HG02852 (cell line): ENCODE measurements at regions not wholly inside any gene's neighbourhood (a gene's known extent, or its start where the extent isn't known, plus 50 kb on each side); places are given as distances from the start of the nearest gene placed in this dataset.

Experiments
- ATAC-seq: cut with Tn5 transposase; IDR thresholded peaks from one replicate; pipeline ENCODE4 v1.9.1; 2021; ENCODE audit warnings: mild to moderate bottlenecking, moderate library complexity; ENCODE audit not compliant: unreplicated experiment

GRCh38 chr6:84361372-84362192 is 134.1 kb upstream of the CEP162 start:
- ATAC-seq, result no peak

- ATAC-seq, result no peak
Observed at GRCh38 chr6:84360039-84360438, 132.6 kb upstream of the CEP162 start.

DNA sequence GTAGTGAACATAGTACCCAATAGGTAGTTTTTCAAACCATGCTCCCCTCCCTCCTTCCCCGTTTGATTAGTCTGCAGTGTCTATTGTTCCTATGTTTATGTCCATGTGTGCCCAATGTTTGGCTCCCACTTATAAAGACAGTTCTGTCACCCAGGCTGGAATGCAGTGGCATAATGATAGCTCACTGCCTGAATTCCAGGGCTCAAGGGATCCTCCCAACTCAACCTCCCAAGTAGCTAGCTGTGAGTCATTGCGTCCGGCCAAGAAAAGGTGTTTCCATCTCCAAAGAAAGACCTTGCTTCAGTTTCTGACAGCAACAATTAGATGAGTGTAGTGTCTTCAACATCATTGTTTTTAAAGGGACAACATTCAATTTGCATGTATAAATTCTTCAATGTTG is 131.1 kb upstream of the CEP162 start:
- ATAC-seq, result no peak

DNA sequence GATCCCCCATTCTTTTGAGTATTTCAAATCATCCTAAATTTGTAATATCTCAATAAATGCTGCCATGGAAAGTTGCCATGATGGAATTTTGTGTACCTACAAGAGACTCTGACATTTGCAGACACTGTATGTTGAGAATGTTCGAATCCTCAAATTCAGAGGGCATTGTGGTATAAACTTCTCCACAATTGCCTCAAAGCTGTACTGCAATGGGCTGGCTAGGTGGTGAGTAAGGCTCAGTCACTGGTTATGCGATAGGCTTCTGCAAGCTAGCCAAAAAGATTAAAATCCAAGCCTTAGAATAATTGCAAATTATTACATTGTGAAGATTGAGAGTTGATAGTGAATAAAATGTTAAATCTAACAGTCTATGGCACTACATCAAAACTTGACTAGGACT is 130.2 kb upstream of the CEP162 start:
- no peak for ATAC-seq

DNA sequence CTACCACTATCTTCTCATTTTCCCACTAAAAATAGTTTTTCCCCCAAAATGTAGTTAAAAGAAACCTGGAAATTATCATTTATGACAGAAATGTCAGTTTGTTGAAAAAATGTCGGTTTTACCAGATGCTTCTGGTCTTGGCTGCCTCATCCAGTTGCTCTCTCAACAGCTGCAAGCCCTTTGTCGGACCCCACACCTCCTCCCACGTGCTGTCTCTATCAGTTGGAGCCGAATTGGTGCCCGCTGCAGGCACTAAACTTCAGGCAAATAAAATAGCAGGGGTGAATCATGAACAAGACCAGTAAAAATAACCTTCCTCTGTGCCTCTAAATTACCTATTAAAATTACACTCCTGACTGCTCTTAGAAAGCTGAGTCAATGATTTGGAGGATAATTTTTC is 129.5 kb upstream of the CEP162 start:
- no peak for ATAC-seq

DNA sequence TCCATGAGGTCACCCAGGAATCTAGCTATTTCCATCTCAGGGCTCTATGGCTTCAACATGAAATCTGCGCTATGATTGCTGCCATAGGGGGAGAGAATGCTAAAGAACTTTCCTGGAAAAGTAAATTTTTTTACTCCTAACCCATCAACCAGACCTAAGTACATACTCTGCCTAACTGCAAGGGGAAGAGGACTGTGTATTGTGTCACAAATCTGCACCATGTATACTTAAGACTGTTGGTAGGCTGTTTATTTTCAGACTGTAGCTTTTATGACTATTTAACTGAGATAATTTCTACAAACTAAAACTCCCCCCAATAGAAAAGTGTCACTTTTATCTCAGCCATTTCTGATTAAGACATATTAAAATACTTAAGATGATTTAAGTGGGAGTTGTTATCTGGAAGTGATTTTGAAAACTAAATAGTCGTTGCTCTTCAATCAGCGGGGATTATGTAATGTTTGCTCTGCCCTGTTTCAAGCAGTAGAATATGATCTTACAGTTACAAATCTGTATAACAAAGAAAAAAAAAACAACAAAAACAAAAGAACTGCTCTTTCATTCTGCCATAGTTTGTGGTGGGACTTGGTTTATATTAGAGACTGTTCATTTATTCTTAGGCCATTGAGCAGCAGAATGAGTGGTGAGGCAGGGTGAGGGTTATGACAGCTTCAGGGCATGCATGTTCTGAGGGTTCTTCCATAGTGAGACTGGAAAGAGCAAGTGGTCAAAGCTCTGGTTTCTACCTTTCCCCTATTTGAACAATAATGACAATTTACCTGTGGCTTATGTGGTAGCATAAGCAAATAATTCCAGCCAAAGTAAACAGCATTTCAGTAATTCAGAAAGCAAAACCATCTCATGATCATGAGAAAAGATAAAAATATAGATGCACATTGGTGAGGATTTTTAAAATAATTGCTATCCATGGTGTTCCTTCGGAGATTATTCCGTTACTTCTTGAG is 126.3 kb upstream of the CEP162 start:
- no peak for ATAC-seq

- ATAC-seq, result no peak
Observed at GRCh38 chr6:84350397-84350796, 123.0 kb upstream of the CEP162 start.

- ATAC-seq, result no peak
Observed at GRCh38 chr6:84349542-84349941, 122.1 kb upstream of the CEP162 start.

- no peak for ATAC-seq
Observed at GRCh38 chr6:84348801-84349200, 121.4 kb upstream of the CEP162 start.

- ATAC-seq, result no peak
Observed at GRCh38 chr6:84346372-84346771, 118.9 kb upstream of the CEP162 start.

DNA sequence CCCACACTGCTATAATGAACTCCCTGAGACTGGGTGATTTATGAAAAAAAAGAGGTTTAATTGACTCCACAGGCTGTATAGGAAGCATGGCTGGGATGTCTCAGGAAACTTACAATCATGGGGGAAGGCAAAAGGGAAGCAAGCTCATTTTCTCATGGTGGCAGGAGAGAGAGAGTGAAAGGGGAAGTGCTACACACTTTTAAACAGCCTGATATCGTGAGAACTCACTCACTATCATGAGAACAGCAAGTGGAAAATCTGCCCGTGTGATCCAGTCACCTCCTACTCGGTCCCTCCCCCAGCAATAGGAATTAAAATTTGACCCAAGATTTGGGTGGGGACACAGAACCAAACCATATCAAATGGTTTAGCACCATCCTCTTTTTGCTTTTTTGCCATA is 116.6 kb upstream of the CEP162 start:
- no peak for ATAC-seq

DNA sequence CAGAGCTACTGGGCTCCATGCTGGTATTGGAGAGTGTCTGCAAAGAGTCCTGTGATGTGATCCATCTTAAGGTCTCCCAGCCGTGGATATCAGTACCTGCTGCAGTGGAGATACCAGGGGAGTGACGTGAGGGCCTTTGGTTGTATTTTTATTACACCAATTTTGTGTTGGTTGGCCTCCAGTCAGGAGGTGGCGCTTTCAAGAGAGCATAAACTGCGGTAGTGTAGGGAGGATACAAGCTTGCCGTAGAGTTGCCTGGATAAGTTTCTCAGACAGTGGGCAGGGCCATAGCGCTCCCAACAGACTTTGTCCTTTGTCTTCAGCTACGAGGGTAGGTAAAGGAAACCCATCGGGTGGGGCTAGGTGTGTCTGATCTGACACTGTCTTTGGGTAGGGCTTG is 113.0 kb upstream of the CEP162 start:
- ATAC-seq, result no peak

- no peak for ATAC-seq
Observed at GRCh38 chr6:84333842-84334241, 106.4 kb upstream of the CEP162 start.

GRCh38 chr6:84332139-84333034 is 104.9 kb upstream of the CEP162 start:
- ATAC-seq, result peak; percentile 99

GRCh38 chr6:84330325-84330724 is 102.9 kb upstream of the CEP162 start:
- ATAC-seq, result no peak

- ATAC-seq, result no peak
Observed at GRCh38 chr6:84329516-84329915, 102.1 kb upstream of the CEP162 start.

GRCh38 chr6:84329077-84329476 is 101.6 kb upstream of the CEP162 start:
- ATAC-seq, result no peak

- no peak for ATAC-seq
Observed at GRCh38 chr6:84317463-84317862, 90.0 kb upstream of the CEP162 start.

DNA sequence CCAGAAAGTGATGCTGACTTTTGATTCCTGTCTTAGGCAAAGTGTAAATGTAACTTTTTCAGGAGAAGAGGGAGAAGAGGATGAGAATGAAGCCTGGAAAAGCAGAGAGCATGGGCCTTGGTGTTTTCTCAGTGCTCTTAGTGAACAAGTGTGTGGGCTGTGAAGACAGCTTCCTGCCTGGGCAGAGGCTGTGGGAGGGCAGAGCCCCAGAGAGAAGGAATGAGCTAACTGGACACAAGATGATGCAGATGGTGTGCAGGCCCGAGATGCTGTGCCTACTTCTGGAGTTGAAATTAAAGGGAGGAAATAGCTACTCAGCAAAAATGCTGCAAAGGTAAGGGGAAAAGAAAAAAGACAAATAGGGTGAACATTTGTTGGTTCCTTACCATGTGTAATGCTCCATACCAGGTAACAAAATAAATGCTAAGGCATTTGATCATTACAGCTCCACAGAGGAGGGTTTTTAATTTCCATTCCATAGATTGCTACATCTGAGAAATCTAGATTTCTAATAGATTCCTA is 87.0 kb upstream of the CEP162 start:
- peak; percentile 47 for ATAC-seq

GRCh38 chr6:84309336-84309735 is 81.9 kb upstream of the CEP162 start:
- no peak for ATAC-seq

- no peak for ATAC-seq
Observed at GRCh38 chr6:84304881-84305280, 77.4 kb upstream of the CEP162 start.
